GM23338 (cell line): ENCODE measurements at regions not wholly inside any gene's neighbourhood (a gene's known extent, or its start where the extent isn't known, plus 50 kb on each side); places are given as distances from the start of the nearest gene placed in this dataset.

Experiments used
- CREB1 ChIP-seq: fragments of 250-450 bp; sonication (Bioruptor Pico); IDR thresholded peaks from 2 replicates; pipeline ENCODE4 v1.5.0; 2020; ENCODE audit warnings: low read depth, mild to moderate bottlenecking, moderate library complexity
- EZH2 ChIP-seq: fragments of 200-600 bp; sonication (generic); IDR thresholded peaks from one replicate; pipeline ENCODE4 v1.8.0; 2017; ENCODE audit warnings: antibody characterized with exemption, mild to moderate bottlenecking, low read depth; ENCODE audit not compliant: unreplicated experiment
- EZH2phosphoT487 ChIP-seq: fragments of 200-600 bp; sonication (generic); IDR thresholded peaks from one replicate; pipeline ENCODE4 v1.8.1; 2018; ENCODE audit warnings: antibody characterized with exemption; ENCODE audit not compliant: unreplicated experiment
- JUNB ChIP-seq: IDR thresholded peaks from one replicate; pipeline ENCODE4 v1.6.1; 2016; ENCODE audit warnings: antibody characterized with exemption; ENCODE audit not compliant: unreplicated experiment
- POLR2AphosphoS5 ChIP-seq: IDR thresholded peaks from 2 replicates; pipeline ENCODE4 v1.6.1; 2016; ENCODE audit warnings: antibody characterized with exemption, low read depth
- STAT1 ChIP-seq: IDR thresholded peaks from one replicate; pipeline ENCODE4 v1.6.1; 2016; ENCODE audit warnings: antibody characterized with exemption; ENCODE audit not compliant: unreplicated experiment
- TF ChIP-seq, protein P1 (sequence below), 2 experiments: fragments of 200-600 bp in 1 of 2; sonication (generic) in 1 of 2; conservative IDR thresholded peaks; 2 replicates each; pipeline versions ENCODE4 v1.5.1 to v1.6.1; 2016 to 2017; ENCODE audit warnings: antibody characterized with exemption in 2 of 2, low read depth in 2 of 2, mild to moderate bottlenecking in 2 of 2, moderate library complexity in 1 of 2
- TF ChIP-seq, protein P2 (sequence below): IDR thresholded peaks from one replicate; pipeline ENCODE4 v1.6.1; 2018; ENCODE audit warnings: antibody characterized with exemption; ENCODE audit not compliant: unreplicated experiment
- TF ChIP-seq, protein P3 (sequence below): fragments of 250-450 bp; sonication (Bioruptor Pico); IDR thresholded peaks from 2 replicates; pipeline ENCODE4 v1.5.0; 2020; ENCODE audit warnings: mild to moderate bottlenecking, moderate library complexity

DNA sequence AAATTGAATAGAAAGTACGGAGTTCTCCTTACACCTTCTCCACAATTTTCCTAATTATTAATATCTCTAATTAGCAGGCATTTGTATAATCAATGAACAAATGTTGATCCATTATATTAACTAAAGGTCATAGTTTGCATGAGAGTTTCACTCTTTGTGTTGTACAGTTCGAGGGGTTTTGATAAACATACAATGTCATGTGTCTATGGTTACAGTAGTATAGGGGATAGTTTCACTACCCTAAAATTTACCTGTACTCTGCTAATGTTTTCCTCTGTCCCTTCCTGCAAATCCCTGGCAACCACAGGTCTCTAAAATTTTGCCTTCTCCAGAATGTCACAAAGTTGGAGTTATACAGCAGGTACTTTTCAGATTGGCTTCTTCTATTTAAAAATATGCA is 1199.8 kb upstream of the GJE1 start:
- TF ChIP-seq, protein P1, sequence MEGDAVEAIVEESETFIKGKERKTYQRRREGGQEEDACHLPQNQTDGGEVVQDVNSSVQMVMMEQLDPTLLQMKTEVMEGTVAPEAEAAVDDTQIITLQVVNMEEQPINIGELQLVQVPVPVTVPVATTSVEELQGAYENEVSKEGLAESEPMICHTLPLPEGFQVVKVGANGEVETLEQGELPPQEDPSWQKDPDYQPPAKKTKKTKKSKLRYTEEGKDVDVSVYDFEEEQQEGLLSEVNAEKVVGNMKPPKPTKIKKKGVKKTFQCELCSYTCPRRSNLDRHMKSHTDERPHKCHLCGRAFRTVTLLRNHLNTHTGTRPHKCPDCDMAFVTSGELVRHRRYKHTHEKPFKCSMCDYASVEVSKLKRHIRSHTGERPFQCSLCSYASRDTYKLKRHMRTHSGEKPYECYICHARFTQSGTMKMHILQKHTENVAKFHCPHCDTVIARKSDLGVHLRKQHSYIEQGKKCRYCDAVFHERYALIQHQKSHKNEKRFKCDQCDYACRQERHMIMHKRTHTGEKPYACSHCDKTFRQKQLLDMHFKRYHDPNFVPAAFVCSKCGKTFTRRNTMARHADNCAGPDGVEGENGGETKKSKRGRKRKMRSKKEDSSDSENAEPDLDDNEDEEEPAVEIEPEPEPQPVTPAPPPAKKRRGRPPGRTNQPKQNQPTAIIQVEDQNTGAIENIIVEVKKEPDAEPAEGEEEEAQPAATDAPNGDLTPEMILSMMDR (conservative IDR thresholded peaks at IDR 0.05; ENCODE audit: low read depth in 2 of 2), result no peak
- no peak for TF ChIP-seq EZH2phosphoT487
- no peak for TF ChIP-seq POLR2AphosphoS5
- TF ChIP-seq STAT1, result no peak
- no peak for TF ChIP-seq EZH2
- TF ChIP-seq, protein P2, sequence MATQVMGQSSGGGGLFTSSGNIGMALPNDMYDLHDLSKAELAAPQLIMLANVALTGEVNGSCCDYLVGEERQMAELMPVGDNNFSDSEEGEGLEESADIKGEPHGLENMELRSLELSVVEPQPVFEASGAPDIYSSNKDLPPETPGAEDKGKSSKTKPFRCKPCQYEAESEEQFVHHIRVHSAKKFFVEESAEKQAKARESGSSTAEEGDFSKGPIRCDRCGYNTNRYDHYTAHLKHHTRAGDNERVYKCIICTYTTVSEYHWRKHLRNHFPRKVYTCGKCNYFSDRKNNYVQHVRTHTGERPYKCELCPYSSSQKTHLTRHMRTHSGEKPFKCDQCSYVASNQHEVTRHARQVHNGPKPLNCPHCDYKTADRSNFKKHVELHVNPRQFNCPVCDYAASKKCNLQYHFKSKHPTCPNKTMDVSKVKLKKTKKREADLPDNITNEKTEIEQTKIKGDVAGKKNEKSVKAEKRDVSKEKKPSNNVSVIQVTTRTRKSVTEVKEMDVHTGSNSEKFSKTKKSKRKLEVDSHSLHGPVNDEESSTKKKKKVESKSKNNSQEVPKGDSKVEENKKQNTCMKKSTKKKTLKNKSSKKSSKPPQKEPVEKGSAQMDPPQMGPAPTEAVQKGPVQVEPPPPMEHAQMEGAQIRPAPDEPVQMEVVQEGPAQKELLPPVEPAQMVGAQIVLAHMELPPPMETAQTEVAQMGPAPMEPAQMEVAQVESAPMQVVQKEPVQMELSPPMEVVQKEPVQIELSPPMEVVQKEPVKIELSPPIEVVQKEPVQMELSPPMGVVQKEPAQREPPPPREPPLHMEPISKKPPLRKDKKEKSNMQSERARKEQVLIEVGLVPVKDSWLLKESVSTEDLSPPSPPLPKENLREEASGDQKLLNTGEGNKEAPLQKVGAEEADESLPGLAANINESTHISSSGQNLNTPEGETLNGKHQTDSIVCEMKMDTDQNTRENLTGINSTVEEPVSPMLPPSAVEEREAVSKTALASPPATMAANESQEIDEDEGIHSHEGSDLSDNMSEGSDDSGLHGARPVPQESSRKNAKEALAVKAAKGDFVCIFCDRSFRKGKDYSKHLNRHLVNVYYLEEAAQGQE, result no peak
- TF ChIP-seq, protein P3, sequence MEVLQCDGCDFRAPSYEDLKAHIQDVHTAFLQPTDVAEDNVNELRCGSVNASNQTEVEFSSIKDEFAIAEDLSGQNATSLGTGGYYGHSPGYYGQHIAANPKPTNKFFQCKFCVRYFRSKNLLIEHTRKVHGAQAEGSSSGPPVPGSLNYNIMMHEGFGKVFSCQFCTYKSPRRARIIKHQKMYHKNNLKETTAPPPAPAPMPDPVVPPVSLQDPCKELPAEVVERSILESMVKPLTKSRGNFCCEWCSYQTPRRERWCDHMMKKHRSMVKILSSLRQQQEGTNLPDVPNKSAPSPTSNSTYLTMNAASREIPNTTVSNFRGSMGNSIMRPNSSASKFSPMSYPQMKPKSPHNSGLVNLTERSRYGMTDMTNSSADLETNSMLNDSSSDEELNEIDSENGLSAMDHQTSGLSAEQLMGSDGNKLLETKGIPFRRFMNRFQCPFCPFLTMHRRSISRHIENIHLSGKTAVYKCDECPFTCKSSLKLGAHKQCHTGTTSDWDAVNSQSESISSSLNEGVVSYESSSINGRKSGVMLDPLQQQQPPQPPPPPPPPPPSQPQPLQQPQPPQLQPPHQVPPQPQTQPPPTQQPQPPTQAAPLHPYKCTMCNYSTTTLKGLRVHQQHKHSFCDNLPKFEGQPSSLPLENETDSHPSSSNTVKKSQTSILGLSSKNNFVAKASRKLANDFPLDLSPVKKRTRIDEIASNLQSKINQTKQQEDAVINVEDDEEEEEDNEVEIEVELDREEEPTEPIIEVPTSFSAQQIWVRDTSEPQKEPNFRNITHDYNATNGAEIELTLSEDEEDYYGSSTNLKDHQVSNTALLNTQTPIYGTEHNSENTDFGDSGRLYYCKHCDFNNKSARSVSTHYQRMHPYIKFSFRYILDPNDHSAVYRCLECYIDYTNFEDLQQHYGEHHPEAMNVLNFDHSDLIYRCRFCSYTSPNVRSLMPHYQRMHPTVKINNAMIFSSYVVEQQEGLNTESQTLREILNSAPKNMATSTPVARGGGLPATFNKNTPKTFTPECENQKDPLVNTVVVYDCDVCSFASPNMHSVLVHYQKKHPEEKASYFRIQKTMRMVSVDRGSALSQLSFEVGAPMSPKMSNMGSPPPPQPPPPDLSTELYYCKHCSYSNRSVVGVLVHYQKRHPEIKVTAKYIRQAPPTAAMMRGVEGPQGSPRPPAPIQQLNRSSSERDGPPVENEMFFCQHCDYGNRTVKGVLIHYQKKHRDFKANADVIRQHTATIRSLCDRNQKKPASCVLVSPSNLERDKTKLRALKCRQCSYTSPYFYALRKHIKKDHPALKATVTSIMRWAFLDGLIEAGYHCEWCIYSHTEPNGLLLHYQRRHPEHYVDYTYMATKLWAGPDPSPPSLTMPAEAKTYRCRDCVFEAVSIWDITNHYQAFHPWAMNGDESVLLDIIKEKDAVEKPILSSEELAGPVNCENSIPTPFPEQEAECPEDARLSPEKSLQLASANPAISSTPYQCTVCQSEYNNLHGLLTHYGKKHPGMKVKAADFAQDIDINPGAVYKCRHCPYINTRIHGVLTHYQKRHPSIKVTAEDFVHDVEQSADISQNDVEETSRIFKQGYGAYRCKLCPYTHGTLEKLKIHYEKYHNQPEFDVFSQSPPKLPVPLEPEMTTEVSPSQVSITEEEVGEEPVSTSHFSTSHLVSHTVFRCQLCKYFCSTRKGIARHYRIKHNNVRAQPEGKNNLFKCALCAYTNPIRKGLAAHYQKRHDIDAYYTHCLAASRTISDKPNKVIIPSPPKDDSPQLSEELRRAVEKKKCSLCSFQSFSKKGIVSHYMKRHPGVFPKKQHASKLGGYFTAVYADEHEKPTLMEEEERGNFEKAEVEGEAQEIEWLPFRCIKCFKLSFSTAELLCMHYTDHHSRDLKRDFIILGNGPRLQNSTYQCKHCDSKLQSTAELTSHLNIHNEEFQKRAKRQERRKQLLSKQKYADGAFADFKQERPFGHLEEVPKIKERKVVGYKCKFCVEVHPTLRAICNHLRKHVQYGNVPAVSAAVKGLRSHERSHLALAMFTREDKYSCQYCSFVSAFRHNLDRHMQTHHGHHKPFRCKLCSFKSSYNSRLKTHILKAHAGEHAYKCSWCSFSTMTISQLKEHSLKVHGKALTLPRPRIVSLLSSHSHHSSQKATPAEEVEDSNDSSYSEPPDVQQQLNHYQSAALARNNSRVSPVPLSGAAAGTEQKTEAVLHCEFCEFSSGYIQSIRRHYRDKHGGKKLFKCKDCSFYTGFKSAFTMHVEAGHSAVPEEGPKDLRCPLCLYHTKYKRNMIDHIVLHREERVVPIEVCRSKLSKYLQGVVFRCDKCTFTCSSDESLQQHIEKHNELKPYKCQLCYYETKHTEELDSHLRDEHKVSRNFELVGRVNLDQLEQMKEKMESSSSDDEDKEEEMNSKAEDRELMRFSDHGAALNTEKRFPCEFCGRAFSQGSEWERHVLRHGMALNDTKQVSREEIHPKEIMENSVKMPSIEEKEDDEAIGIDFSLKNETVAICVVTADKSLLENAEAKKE (CRISPR knock-in tag), result no peak
- TF ChIP-seq CREB1 (CRISPR knock-in tag), result no peak
- TF ChIP-seq JUNB, result no peak
